WTC11 (cell line): ENCODE measurements at regions not wholly inside any gene's neighbourhood (a gene's known extent, or its start where the extent isn't known, plus 50 kb on each side); places are given as distances from the start of the nearest gene placed in this dataset.

ENCODE experiments used
- ATAC-seq: fragments of 200-7000 bp; cut with Tn5 transposase; 2 replicates; pipeline ENCODE4 v1.10.0; 2021; ENCODE audit warnings: mild to moderate bottlenecking, moderate library complexity
- CTCF ChIA-PET: fragments of 300-600 bp; sonication (Branson Sonifier 250); formaldehyde crosslinking; loops from one replicate; lab custom pipeline; 2021; ENCODE audit warnings: antibody characterized with exemption; lab: Charles Lee
- POLR2A ChIA-PET: fragments of 350-600 bp; sonication (Branson Sonifier 250); formaldehyde crosslinking; loops from one replicate; lab custom pipeline; 2021; ENCODE audit warnings: antibody characterized with exemption; lab: Charles Lee
- DNase-seq: peaks from one replicate; pipeline ENCODE4 v3.0.0; 2021; ENCODE audit warnings: low spot score
- H3K27ac Mint-ChIP-seq: 2 replicates; pipeline ENCODE4 v1.8.0; 2021; ENCODE audit warnings: mixed read lengths
- H3K27me3 Mint-ChIP-seq: 2 replicates; pipeline ENCODE4 v1.8.0; 2021; ENCODE audit warnings: low read depth, mild to moderate bottlenecking, moderate library complexity, mixed read lengths
- H3K36me3 Mint-ChIP-seq: 2 replicates; pipeline ENCODE4 v1.8.0; 2021; ENCODE audit warnings: mixed read lengths
- H3K4me1 Mint-ChIP-seq: 2 replicates; pipeline ENCODE4 v1.8.0; 2022; ENCODE audit warnings: mixed read lengths
- H3K4me3 Mint-ChIP-seq: 2 replicates; pipeline ENCODE4 v1.8.0; 2021; ENCODE audit warnings: mild to moderate bottlenecking, moderate library complexity, mixed read lengths
- H3K9me3 Mint-ChIP-seq: 2 replicates; pipeline ENCODE4 v1.8.0; 2021; ENCODE audit warnings: mixed read lengths
- ATF1 ChIP-seq: sonication (generic); formaldehyde crosslinking; IDR thresholded peaks from 2 replicates; pipeline ENCODE4 v1.8.1; 2023; ENCODE audit warnings: mild to moderate bottlenecking, moderate library complexity, missing genetic modification reagents
- ETV6 ChIP-seq: sonication (generic); formaldehyde crosslinking; IDR thresholded peaks from 2 replicates; pipeline ENCODE4 v1.8.1; 2022; ENCODE audit warnings: mild to moderate bottlenecking, missing genetic modification reagents
- GRHL2 ChIP-seq: fragments of 250-450 bp; sonication (Bioruptor Pico); IDR thresholded peaks from 2 replicates; pipeline ENCODE4 v1.8.0; 2022; ENCODE audit warnings: mild to moderate bottlenecking, moderate library complexity; ENCODE audit not compliant: insufficient replicate concordance, severe bottlenecking
- KAT7 ChIP-seq: sonication (generic); formaldehyde crosslinking; IDR thresholded peaks from 2 replicates; pipeline ENCODE4 v1.8.1; 2023; ENCODE audit warnings: missing genetic modification reagents, mild to moderate bottlenecking, borderline replicate concordance
- MYBL2 ChIP-seq: sonication (generic); formaldehyde crosslinking; IDR thresholded peaks from 2 replicates; pipeline ENCODE4 v1.8.1; 2023; ENCODE audit warnings: mild to moderate bottlenecking, moderate library complexity, missing genetic modification reagents
- NFATC4 ChIP-seq: fragments of 250-450 bp; sonication (Bioruptor Pico); IDR thresholded peaks from 2 replicates; pipeline ENCODE4 v1.9.0; 2021; ENCODE audit warnings: mild to moderate bottlenecking
- NR3C1 ChIP-seq: sonication (generic); formaldehyde crosslinking; conservative IDR thresholded peaks from 2 replicates; pipeline ENCODE4 v1.8.1; 2023; ENCODE audit warnings: low read depth, mild to moderate bottlenecking, missing genetic modification reagents
- OVOL2 ChIP-seq: fragments of 250-450 bp; sonication (Bioruptor Pico); IDR thresholded peaks from 2 replicates; pipeline ENCODE4 v1.9.0; 2021; ENCODE audit warnings: mild to moderate bottlenecking, borderline replicate concordance
- PRRX2 ChIP-seq: fragments of 250-450 bp; sonication (Bioruptor Pico); IDR thresholded peaks from 2 replicates; pipeline ENCODE4 v1.8.0; 2021; ENCODE audit warnings: mild to moderate bottlenecking
- TCF7 ChIP-seq: sonication (generic); formaldehyde crosslinking; IDR thresholded peaks from 2 replicates; pipeline ENCODE4 v1.8.0; 2022; ENCODE audit warnings: mild to moderate bottlenecking, low read depth, missing genetic modification reagents, moderate library complexity
- ZNF416 ChIP-seq: fragments of 250-450 bp; sonication (Bioruptor Pico); IDR thresholded peaks from 2 replicates; pipeline ENCODE4 v1.9.0; 2021; ENCODE audit warnings: mild to moderate bottlenecking, inconsistent platforms
- TF ChIP-seq, protein P1 (sequence below): sonication (generic); formaldehyde crosslinking; IDR thresholded peaks from 2 replicates; pipeline ENCODE4 v1.8.0; 2022; ENCODE audit warnings: mild to moderate bottlenecking, missing genetic modification reagents
- TF ChIP-seq, protein P2 (sequence below): fragments of 250-450 bp; sonication (Bioruptor Pico); IDR thresholded peaks from 2 replicates; pipeline ENCODE4 v1.9.0; 2021; ENCODE audit warnings: mild to moderate bottlenecking
- TF ChIP-seq, protein P3 (sequence below): fragments of 200-600 bp; IDR thresholded peaks from 2 replicates; pipeline ENCODE4 v1.8.0; 2022; ENCODE audit warnings: antibody characterized with exemption
- TF ChIP-seq, protein P4 (sequence below): sonication (generic); formaldehyde crosslinking; IDR thresholded peaks from 2 replicates; pipeline ENCODE4 v1.8.0; 2023; ENCODE audit warnings: missing genetic modification reagents, mild to moderate bottlenecking, borderline replicate concordance
- TF ChIP-seq, protein P5 (sequence below): sonication (generic); formaldehyde crosslinking; IDR thresholded peaks from 2 replicates; pipeline ENCODE4 v1.8.1; 2022; ENCODE audit warnings: low read depth, mild to moderate bottlenecking, moderate library complexity, missing genetic modification reagents, borderline replicate concordance
- TF ChIP-seq, protein P6 (sequence below): sonication (generic); formaldehyde crosslinking; IDR thresholded peaks from 2 replicates; pipeline ENCODE4 v1.8.0; 2022; ENCODE audit warnings: mild to moderate bottlenecking, missing genetic modification reagents
- TF ChIP-seq, protein P7 (sequence below): sonication (generic); formaldehyde crosslinking; conservative IDR thresholded peaks from 2 replicates; pipeline ENCODE4 v1.8.1; 2023; ENCODE audit warnings: mild to moderate bottlenecking, low read depth, missing genetic modification reagents, moderate library complexity

DNA sequence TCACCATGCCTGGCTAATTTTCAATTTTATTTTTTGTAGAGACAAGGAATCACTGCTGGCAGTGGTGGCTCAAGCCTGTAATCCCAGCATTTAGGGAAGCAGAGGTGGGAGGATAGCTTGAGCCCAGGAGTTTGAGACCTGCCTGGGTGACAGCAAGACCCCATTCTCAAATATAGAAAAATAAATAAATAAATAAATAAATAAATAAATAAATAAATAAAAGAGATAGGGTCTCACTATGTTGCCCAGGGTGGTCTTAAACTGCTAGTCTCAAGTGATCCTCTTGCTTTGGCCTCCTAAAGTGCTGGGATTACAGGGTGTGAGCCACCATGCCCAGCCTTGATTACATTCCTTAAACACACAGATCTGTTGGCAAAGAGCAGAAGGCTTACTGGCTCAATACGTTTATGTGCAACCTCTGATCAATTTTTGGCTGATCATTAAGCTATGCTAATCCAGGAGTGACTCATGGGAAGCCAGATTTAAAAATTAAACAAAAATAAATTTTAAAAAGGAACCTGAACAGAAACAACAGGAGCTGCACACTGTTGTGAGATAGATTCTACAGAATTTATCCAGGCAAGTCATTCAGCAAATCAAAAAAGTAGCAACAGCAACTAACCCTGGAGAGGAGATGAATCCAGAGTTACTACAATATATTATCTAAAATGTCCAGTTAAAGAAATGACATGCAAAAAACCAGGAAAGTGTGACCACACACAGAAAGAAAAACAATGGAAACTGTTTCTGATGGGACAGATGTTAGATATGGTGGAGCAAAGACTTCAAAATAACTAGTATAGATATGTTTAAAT is 79.4 kb downstream of the RPE65 start:
- H3K36me3 Mint-ChIP-seq: no peaks in the 10 kb centered on the region
- ATAC-seq (no peak), DNase-seq (no peak)
- TF ChIP-seq GRHL2: no peak
- H3K4me3 Mint-ChIP-seq: no peak overlapping the region
- CTCF ChIA-PET: no interaction called here
- H3K4me1 Mint-ChIP-seq: peaks cover 5% of the 10 kb centered on the region; the same call in 1 of the 2 replicates
- no peak overlapping the region for H3K27ac Mint-ChIP-seq
- POLR2A ChIA-PET: no interaction called here
- no peaks in the 10 kb centered on the region for H3K9me3 Mint-ChIP-seq
- H3K27me3 Mint-ChIP-seq: no peaks in the 10 kb centered on the region

DNA sequence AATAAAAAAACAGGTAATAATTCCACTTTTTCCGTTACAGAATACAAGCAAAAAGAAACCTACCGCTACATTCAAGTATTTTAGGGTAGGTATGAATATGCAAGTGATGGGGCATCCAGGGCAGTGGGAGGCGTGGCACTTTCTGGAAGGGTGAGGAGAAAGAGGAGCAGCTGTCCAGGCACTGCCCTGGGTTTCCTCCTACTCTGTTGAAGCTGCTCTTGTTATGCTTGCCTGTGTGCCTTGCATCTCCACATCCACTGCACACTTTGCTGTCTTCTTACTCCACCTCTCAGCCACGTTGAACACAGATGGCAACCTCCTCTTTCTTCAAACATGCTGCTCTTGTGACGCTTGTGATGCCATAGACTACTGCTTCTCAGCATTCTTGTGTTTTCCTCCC is 83.2 kb downstream of the RPE65 start:
- H3K27ac Mint-ChIP-seq: no peak overlapping the region
- no peak overlapping the region for H3K4me3 Mint-ChIP-seq
- no peaks in the 10 kb centered on the region for H3K36me3 Mint-ChIP-seq
- ChIA-PET POLR2A (no interaction called here), CTCF (no interaction called here)
- DNase-seq (no peak), ATAC-seq (no peak)
- no peaks in the 10 kb centered on the region; the same call in 1 of the 2 replicates for H3K27me3 Mint-ChIP-seq
- H3K4me1 Mint-ChIP-seq: peaks cover 5% of the 10 kb centered on the region; the same call in 1 of the 2 replicates
- no peaks in the 10 kb centered on the region for H3K9me3 Mint-ChIP-seq
- TF ChIP-seq MYBL2 (CRISPR knock-in tag) (no peak), OVOL2 (CRISPR knock-in tag) (no peak), NFATC4 (no peak), TCF7 (CRISPR knock-in tag) (no peak), ZNF416 (no peak), ATF1 (CRISPR knock-in tag) (no peak), ETV6 (CRISPR knock-in tag) (no peak), NR3C1 (no peak), KAT7 (CRISPR knock-in tag) (no peak), PRRX2 (CRISPR knock-in tag) (no peak)
- TF ChIP-seq, protein P1, sequence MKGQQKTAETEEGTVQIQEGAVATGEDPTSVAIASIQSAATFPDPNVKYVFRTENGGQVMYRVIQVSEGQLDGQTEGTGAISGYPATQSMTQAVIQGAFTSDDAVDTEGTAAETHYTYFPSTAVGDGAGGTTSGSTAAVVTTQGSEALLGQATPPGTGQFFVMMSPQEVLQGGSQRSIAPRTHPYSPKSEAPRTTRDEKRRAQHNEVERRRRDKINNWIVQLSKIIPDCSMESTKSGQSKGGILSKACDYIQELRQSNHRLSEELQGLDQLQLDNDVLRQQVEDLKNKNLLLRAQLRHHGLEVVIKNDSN: no peak
- TF ChIP-seq, protein P2, sequence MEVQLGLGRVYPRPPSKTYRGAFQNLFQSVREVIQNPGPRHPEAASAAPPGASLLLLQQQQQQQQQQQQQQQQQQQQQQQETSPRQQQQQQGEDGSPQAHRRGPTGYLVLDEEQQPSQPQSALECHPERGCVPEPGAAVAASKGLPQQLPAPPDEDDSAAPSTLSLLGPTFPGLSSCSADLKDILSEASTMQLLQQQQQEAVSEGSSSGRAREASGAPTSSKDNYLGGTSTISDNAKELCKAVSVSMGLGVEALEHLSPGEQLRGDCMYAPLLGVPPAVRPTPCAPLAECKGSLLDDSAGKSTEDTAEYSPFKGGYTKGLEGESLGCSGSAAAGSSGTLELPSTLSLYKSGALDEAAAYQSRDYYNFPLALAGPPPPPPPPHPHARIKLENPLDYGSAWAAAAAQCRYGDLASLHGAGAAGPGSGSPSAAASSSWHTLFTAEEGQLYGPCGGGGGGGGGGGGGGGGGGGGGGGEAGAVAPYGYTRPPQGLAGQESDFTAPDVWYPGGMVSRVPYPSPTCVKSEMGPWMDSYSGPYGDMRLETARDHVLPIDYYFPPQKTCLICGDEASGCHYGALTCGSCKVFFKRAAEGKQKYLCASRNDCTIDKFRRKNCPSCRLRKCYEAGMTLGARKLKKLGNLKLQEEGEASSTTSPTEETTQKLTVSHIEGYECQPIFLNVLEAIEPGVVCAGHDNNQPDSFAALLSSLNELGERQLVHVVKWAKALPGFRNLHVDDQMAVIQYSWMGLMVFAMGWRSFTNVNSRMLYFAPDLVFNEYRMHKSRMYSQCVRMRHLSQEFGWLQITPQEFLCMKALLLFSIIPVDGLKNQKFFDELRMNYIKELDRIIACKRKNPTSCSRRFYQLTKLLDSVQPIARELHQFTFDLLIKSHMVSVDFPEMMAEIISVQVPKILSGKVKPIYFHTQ: no peak
- TF ChIP-seq, protein P3, sequence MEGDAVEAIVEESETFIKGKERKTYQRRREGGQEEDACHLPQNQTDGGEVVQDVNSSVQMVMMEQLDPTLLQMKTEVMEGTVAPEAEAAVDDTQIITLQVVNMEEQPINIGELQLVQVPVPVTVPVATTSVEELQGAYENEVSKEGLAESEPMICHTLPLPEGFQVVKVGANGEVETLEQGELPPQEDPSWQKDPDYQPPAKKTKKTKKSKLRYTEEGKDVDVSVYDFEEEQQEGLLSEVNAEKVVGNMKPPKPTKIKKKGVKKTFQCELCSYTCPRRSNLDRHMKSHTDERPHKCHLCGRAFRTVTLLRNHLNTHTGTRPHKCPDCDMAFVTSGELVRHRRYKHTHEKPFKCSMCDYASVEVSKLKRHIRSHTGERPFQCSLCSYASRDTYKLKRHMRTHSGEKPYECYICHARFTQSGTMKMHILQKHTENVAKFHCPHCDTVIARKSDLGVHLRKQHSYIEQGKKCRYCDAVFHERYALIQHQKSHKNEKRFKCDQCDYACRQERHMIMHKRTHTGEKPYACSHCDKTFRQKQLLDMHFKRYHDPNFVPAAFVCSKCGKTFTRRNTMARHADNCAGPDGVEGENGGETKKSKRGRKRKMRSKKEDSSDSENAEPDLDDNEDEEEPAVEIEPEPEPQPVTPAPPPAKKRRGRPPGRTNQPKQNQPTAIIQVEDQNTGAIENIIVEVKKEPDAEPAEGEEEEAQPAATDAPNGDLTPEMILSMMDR: no peak
- TF ChIP-seq, protein P4, sequence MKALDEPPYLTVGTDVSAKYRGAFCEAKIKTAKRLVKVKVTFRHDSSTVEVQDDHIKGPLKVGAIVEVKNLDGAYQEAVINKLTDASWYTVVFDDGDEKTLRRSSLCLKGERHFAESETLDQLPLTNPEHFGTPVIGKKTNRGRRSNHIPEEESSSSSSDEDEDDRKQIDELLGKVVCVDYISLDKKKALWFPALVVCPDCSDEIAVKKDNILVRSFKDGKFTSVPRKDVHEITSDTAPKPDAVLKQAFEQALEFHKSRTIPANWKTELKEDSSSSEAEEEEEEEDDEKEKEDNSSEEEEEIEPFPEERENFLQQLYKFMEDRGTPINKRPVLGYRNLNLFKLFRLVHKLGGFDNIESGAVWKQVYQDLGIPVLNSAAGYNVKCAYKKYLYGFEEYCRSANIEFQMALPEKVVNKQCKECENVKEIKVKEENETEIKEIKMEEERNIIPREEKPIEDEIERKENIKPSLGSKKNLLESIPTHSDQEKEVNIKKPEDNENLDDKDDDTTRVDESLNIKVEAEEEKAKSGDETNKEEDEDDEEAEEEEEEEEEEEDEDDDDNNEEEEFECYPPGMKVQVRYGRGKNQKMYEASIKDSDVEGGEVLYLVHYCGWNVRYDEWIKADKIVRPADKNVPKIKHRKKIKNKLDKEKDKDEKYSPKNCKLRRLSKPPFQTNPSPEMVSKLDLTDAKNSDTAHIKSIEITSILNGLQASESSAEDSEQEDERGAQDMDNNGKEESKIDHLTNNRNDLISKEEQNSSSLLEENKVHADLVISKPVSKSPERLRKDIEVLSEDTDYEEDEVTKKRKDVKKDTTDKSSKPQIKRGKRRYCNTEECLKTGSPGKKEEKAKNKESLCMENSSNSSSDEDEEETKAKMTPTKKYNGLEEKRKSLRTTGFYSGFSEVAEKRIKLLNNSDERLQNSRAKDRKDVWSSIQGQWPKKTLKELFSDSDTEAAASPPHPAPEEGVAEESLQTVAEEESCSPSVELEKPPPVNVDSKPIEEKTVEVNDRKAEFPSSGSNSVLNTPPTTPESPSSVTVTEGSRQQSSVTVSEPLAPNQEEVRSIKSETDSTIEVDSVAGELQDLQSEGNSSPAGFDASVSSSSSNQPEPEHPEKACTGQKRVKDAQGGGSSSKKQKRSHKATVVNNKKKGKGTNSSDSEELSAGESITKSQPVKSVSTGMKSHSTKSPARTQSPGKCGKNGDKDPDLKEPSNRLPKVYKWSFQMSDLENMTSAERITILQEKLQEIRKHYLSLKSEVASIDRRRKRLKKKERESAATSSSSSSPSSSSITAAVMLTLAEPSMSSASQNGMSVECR (CRISPR knock-in tag): no peak
- TF ChIP-seq, protein P5, sequence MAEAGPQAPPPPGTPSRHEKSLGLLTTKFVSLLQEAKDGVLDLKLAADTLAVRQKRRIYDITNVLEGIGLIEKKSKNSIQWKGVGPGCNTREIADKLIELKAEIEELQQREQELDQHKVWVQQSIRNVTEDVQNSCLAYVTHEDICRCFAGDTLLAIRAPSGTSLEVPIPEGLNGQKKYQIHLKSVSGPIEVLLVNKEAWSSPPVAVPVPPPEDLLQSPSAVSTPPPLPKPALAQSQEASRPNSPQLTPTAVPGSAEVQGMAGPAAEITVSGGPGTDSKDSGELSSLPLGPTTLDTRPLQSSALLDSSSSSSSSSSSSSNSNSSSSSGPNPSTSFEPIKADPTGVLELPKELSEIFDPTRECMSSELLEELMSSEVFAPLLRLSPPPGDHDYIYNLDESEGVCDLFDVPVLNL (CRISPR knock-in tag): no peak
- TF ChIP-seq, protein P6, sequence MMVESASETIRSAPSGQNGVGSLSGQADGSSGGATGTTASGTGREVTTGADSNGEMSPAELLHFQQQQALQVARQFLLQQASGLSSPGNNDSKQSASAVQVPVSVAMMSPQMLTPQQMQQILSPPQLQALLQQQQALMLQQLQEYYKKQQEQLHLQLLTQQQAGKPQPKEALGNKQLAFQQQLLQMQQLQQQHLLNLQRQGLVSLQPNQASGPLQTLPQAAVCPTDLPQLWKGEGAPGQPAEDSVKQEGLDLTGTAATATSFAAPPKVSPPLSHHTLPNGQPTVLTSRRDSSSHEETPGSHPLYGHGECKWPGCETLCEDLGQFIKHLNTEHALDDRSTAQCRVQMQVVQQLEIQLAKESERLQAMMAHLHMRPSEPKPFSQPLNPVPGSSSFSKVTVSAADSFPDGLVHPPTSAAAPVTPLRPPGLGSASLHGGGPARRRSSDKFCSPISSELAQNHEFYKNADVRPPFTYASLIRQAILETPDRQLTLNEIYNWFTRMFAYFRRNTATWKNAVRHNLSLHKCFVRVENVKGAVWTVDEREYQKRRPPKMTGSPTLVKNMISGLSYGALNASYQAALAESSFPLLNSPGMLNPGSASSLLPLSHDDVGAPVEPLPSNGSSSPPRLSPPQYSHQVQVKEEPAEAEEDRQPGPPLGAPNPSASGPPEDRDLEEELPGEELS (CRISPR knock-in tag): no peak
- TF ChIP-seq, protein P7, sequence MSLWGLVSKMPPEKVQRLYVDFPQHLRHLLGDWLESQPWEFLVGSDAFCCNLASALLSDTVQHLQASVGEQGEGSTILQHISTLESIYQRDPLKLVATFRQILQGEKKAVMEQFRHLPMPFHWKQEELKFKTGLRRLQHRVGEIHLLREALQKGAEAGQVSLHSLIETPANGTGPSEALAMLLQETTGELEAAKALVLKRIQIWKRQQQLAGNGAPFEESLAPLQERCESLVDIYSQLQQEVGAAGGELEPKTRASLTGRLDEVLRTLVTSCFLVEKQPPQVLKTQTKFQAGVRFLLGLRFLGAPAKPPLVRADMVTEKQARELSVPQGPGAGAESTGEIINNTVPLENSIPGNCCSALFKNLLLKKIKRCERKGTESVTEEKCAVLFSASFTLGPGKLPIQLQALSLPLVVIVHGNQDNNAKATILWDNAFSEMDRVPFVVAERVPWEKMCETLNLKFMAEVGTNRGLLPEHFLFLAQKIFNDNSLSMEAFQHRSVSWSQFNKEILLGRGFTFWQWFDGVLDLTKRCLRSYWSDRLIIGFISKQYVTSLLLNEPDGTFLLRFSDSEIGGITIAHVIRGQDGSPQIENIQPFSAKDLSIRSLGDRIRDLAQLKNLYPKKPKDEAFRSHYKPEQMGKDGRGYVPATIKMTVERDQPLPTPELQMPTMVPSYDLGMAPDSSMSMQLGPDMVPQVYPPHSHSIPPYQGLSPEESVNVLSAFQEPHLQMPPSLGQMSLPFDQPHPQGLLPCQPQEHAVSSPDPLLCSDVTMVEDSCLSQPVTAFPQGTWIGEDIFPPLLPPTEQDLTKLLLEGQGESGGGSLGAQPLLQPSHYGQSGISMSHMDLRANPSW (CRISPR knock-in tag): no peak
